Glomerular visceral epithelial cell (primary cell): ENCODE measurements at regions not wholly inside any gene's neighbourhood (a gene's known extent, or its start where the extent isn't known, plus 50 kb on each side); places are given as distances from the start of the nearest gene placed in this dataset.

Source experiments
- DNase-seq: peaks from one replicate; pipeline ENCODE4 v3.0.0-alpha.2; 2016; ENCODE audit errors: extremely low spot score

GRCh38 chr12:91316161-91316906 is 133.7 kb upstream of the DCN start:
- no peak for DNase-seq

GRCh38 chr12:91311081-91311480 is 128.5 kb upstream of the DCN start:
- no peak for DNase-seq

GRCh38 chr12:91309450-91309849 is 126.8 kb upstream of the DCN start:
- no peak for DNase-seq

GRCh38 chr12:91307957-91308670 is 125.5 kb upstream of the DCN start:
- DNase-seq = no peak

- DNase-seq = no peak
Measured at GRCh38 chr12:91290354-91290753, 107.7 kb upstream of the DCN start.

- DNase-seq = no peak
Measured at GRCh38 chr12:91289906-91290305, 107.3 kb upstream of the DCN start.

- DNase-seq = no peak
Measured at GRCh38 chr12:91289072-91289471, 106.5 kb upstream of the DCN start.

GRCh38 chr12:91287753-91288152 is 105.1 kb upstream of the DCN start:
- DNase-seq = no peak

GRCh38 chr12:91278126-91278525 is 95.5 kb upstream of the DCN start:
- no peak for DNase-seq

- no peak for DNase-seq
Measured at GRCh38 chr12:91276509-91276908, 93.9 kb upstream of the DCN start.

- no peak for DNase-seq
Measured at GRCh38 chr12:91275321-91275720, 92.7 kb upstream of the DCN start.

- no peak for DNase-seq
Measured at GRCh38 chr12:91274916-91275315, 92.3 kb upstream of the DCN start.

- no peak for DNase-seq
Measured at GRCh38 chr12:91273560-91273959, 90.9 kb upstream of the DCN start.

- DNase-seq = no peak
Measured at GRCh38 chr12:91272461-91273063, 89.9 kb upstream of the DCN start.

- no peak for DNase-seq
Measured at GRCh38 chr12:91271185-91271584, 88.6 kb upstream of the DCN start.

- no peak for DNase-seq
Measured at GRCh38 chr12:91267039-91267438, 84.4 kb upstream of the DCN start.

GRCh38 chr12:91264178-91264577 is 81.6 kb upstream of the DCN start:
- no peak for DNase-seq

GRCh38 chr12:91261820-91262676 is 79.4 kb upstream of the DCN start:
- DNase-seq = no peak

- DNase-seq = no peak
Measured at GRCh38 chr12:91256411-91256810, 73.8 kb upstream of the DCN start.

GRCh38 chr12:91252341-91252740 is 69.7 kb upstream of the DCN start:
- DNase-seq = no peak

- no peak for DNase-seq
Measured at GRCh38 chr12:91250273-91250665, 67.7 kb upstream of the DCN start.
